NCI-H2029 (cell line): ENCODE measurements at regions not wholly inside any gene's neighbourhood (a gene's known extent, or its start where the extent isn't known, plus 50 kb on each side); places are given as distances from the start of the nearest gene placed in this dataset.

Experiments
- DNase-seq: peaks from one replicate; lab custom pipeline; 2025; lab: John Stamatoyannopoulos, UW

DNA sequence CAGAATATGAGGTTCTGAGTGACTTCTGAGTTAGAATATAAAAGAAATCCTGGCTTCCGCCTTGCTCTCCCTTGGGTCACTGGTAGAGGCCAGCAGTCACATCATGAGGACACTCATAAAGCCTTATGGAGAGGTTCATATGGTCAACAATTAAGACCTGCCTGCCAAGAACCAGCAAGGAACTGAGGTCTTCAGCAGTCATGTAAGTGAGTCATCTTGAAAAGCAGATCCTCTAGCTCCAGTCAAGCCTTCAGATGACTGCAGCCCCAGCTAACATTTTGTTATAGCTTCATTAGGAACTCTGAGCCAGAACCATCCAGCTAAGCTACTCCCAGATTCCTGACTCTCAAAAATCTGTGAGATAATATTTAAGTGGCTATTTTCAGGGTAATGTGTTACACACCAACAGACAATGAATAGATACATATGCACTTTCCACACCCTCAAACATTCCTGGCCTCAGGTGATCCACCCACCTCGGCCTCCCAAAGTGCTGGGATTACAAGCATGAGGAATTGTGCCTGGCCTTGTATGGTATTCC lies 447.2 kb downstream of the SHQ1 start:
- DNase-seq: no peak

DNA sequence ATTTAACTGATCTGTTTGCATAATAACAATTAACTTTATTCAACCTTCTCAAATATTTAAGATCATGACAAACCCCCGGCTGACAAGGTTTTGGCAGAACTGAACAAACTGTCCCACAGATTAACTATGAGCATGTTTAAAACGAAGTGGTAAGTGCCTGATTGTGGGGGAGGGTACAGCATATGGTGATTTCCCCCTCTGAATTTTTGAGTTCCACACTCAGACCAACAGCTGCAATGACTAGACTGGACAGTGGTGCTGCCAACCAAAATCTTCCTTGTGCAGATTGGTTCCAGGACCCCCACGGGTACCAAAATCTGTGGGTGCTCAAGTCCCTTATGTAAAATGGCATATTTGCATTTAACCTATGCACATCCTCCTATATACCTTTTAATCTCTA lies 449.5 kb downstream of the SHQ1 start:
- no peak for DNase-seq

DNA sequence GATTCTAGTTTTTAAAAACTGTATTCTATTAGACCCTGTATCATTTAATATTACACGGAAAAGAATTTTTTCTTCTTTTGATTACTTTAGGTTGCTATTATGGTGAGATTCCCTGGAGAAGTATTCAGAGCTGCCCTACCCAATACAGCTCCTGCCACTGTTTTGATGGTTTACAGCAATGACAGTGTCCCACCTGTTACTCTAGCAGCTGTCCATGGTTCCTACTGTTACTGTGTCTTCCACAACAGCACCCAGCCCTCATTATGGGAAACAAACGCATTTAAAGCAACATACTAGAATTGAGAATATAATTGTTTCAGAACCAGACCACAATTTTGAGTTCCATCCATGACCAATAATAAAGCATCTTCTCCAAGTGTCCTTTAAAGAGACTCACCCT lies 450.7 kb downstream of the SHQ1 start:
- DNase-seq: no peak

DNA sequence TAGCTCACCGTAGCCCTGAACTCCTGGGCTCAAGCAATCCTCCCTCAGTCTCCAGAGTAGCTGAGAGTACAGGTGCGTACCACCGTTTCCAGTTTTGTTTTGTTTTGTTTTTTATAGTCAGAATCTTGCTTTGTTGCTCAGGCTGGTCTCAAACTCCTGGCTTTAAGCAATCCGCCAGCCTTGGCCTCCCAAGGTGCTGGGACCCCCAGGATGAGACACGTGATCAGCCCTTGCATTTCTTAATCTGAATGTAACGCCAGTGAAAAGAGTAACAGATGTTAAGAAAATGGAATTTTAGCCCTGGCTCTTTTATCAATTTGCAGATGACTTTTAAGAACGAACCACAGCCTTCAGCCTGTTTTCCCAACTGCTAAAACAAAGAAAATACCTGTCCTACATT lies 451.3 kb downstream of the SHQ1 start:
- no peak for DNase-seq

DNA sequence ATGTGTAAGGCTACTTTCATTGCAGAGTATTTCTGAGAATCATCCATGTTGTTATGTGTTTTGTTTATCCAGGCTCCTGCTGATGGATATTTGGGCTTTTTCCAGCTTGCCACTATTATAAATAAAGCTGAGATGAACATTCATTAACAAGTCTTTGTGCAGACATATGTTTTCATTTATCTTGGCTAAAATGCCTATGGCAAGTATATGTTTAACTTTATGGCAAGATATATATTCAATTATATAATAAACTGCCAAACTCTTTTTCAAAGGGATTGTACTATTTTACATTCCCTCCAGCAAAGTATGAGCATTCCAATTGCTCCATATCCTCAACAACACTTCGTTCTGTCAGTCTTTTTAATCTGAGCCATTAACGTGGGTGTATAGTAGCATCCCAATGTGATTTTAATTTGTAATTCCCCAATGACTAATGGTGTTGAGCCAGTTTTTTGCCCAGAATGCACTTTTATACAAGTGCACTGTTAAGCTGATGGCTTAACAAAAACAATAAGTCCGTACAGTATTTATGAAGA lies 452.4 kb downstream of the SHQ1 start:
- DNase-seq: no peak

DNA sequence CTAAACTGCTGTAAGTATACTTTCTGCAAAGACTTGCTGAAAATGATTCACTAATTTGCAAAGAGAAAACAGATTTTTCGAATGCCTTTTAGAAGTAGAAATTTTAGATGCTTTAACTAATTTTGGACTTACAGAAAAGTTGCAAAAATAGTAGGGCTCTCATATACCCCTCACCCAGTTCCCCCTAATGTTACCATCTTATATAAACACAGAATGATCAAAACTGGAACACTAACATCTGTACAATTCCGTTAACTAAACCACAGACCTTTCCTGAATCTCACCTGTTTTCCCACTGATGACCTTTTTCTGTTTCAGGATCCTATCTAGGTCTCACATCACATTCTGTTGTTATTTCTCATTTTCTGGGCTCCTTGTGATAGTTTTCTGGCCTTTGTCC lies 454.8 kb downstream of the SHQ1 start:
- DNase-seq: no peak

DNA sequence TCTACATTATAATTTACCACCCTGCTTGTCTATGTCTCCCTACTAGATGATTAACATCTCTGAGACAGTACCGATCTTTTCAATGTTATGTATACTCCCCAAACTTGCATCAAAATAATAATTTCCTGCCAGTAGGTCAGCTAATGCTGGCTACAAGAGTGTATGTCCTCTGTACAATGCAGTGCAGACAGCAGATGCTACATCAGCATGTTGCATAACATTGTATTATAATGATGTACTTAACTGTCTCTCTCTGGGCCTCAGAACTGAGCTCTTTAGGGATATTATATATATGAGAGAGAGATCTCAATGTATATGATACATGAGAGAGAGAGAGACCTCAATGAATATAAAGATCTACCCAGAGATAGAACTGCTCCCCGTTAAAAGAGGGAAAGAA lies 456.6 kb downstream of the SHQ1 start:
- no peak for DNase-seq

DNA sequence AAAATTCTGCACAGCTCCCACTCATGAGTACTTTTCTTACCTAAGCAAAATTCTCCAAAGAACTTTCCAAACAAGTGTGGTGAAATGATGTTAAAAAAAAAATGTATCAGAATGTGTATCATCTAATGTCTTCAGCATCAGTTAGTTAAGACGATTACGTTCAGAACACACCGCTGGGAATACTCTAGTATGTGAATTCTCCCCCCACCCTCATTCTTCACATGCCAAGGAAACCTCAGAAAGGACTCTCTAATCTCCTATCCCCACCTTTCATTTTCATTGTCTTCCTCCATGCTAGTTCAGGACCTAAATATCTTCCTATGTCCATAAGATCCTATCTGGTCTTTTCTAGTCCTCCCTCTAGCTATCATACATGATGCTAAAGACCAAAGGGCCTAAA lies 457.4 kb downstream of the SHQ1 start:
- no peak for DNase-seq

DNA sequence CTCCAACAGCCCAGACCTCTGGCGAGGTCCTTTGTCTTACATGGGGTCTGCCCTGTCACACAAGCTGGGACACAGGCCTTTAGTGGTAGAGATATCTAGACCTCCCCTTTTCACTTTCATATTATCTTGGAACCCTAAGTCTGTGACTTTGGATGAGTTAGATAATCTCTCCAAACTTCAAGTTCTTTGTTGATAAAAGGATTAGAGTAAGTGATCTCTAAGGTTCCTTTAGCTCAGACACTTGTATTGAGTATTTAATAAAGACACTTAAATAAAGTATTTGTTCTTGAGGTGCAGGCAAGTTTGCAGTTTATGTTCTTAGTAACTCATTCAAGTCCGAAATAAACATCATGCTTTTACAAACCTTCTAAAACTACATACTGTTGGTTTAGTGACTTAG lies 459.6 kb downstream of the SHQ1 start:
- no peak for DNase-seq

DNA sequence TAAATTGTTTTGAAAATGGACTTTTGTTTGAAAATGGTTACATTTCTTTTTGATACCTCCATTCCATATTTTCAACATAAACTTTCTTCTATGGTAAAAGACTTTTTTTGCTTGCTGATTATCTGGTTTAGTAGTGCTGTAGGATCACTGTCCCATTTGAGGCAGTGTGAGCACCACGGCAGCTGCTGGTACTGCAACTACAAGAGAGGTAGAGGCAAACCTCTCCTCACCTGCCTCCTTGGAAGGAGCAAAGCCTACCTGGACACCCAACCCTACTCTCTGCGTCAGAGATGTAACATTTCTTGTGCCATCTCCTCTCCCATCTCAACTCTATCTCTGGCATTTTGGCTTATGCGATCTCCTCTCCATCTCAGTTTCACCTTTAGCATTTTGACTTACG lies 460.1 kb downstream of the SHQ1 start:
- no peak for DNase-seq

DNA sequence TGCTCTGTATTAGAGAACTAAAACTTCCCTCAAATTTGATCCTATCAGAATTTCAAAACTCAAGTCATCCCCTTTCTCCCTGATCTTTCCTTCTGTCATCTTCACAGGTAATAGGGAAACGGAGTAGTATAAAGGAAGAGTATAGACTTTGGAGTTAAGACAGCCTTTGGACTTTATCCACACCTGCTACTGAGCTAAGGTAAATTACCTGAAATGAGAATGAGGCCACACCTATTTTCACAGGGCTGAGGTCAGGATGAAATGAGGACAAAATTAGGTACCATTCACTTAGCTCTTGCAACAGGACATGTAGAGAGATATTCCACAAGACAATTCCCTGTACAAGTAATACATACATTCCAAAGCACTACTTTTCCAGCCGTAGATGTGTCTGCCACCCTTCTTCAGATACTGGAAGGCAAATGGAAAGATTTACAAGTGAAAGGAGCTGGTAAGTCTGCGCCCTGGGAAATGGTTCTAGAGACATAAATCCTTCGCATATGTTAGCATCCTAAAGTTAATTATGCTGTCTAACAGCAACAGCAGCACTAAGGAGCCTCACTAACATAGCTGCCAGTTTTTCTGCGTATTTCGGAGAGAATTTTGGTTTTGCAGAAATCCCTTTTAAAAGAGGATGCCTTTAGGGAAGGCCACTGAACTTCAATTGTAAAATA lies 461.8 kb downstream of the SHQ1 start:
- no peak for DNase-seq

DNA sequence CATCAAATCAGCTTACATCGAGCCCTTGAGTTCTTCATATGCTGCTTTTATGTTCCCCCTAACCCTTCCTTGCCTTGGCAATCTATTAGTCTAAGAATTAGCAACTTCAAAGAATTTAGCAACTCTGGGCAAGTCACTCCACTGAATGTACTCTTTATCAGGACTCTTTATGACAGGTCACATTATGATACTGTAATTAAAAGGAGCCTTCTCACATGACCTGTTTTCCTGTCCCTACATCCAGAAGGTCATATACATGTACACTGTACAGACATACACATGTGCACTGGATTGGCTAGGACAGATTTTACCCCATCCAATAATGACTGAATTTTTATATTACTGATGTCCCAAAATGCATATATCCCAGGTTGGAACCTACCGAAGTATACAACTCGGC lies 463.1 kb downstream of the SHQ1 start:
- DNase-seq: no peak

DNA sequence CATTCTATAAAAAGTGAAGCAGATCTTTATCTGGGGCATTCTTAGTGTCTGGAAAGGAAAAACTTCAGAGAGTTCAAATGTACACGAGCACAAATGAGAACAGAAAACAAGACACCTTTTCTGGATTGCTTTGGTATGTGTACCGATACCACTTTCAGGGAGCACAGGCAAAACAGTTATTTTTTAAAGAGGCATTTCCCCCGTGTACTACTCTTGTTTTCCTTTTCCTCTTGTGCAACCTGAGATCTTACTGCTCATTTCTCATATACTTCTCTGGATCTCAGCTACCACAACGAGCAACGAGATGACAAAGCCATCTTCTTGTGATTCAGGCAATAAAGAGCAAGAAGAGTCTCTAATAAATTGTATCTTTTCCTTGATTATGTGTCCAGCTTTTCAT lies 463.6 kb downstream of the SHQ1 start:
- no peak for DNase-seq

DNA sequence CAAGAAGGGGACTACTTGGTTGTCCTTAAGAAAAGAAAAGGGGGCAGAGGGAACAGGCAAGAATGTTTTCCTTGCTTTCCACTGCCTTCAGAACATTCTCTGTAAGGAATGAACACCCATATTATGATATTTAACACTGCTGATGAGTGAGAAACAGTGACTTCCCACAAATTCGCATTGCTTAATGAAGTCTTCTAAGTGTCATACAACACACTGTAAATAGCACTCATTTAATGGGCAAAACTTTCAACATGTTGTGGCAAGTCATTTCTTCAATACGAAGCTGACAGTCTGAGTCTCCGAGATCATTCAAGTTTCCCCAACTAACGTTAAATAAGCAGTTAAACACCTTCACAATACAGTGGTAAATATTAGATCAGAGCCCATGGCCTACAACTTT lies 464.4 kb downstream of the SHQ1 start:
- no peak for DNase-seq

DNA sequence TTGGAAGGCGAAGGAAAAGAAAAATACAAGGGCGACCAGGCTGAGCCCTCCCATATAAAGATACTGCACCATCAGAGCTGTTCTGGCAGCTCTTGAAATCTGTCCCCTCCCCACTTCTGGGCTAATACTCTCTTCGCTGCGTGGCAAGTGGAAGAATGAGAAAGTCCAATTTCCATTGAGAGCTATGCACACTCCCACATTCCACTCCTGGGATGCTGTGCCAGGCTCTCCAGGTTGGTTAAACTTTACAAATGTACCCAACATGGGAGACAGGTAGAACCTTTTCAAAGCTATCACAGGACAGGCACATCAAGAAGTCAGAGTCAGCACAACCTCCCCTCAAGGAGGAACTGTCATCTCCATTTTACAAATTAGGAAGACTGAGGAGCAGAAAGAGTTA lies 465.0 kb downstream of the SHQ1 start:
- no peak for DNase-seq

DNA sequence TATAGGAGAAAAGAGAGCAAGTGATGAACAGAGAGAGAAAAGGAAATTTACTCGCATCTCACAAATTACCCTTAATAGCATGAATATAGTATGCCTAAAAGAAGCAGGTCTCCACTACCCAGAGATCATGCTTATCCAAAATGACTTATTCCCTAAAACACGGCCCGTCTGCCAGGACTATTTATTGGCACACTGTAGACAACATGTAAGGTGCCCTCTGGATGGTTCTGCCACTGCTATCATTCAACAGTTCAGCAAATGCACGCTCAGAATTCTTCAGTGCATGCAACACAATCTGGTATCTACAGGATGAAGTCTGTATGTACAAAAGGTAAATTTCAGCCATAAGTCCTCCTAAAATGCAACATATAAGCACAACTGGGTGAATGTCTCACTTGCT lies 465.8 kb downstream of the SHQ1 start:
- DNase-seq: no peak

DNA sequence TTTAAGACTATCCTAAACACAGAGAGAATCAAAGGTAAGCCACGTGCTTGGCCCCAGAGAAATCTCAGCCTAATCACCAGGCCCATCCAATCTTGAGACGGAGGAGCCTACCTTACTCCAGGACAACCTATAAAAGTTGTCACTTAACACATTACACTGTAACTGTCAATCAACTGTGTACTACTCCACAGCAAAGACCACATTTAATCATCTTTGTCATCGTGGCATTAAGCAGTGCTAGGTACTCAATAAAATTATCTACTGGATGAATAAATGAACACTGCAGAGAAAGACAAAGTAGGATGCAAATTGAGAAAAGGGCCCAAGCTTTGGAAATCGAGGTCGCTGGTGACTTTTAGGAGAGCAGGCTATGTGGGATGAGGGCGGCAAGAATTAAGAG lies 466.7 kb downstream of the SHQ1 start:
- no peak for DNase-seq

DNA sequence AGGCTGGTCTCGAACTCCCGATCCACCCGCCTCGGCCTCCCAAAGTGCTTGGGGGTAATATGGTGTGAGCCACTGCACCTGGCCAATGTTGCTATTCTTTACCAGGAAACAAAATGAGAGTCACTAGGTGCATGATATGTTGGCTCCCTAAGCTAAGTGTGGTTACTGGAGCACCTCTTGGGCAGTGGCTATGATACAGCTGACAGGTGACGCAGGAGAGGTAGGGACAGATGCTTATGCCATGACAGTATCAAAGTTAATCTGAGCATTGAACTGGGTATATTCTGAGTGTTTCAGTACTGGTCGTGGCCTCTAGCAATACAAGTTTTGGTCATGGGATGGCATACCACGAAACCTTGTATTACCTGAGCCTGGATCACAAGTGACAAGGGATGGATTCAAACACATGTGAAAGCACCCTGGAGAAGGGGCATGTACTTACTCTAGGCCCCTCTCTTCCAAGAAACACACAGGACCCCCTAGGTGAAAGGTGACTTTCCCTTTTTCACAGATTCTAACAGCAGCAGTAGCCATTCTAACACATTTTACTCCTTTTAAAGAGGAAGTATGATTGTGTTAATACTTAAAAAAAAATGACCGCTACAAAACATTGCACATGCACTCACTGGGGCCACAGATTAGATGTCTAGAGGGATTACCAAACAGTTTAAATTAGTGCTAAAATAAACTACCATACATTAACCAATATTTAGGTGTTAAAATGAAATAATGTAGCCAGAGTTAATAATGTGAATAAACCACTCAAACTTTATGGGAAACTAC lies 467.3 kb downstream of the SHQ1 start:
- peak; percentile 29 for DNase-seq

DNA sequence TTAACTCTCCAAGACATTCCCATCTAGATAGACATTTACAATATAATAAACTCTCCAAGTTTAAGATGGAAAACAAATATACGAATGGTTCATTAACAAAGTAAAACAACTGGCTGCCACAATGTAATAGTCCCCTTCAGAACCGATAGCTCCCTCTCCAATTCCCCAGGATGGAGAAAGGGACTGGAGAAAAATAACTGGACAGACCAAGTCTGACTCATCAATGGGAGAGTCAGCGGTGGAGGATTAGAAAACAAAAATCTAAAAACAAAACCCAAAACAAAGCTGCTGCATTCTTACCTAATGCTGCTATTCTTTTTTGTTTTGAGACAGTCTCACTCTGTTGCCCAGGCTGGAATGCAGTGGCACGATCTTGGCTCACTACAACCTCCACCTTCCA lies 468.1 kb downstream of the SHQ1 start:
- no peak for DNase-seq

DNA sequence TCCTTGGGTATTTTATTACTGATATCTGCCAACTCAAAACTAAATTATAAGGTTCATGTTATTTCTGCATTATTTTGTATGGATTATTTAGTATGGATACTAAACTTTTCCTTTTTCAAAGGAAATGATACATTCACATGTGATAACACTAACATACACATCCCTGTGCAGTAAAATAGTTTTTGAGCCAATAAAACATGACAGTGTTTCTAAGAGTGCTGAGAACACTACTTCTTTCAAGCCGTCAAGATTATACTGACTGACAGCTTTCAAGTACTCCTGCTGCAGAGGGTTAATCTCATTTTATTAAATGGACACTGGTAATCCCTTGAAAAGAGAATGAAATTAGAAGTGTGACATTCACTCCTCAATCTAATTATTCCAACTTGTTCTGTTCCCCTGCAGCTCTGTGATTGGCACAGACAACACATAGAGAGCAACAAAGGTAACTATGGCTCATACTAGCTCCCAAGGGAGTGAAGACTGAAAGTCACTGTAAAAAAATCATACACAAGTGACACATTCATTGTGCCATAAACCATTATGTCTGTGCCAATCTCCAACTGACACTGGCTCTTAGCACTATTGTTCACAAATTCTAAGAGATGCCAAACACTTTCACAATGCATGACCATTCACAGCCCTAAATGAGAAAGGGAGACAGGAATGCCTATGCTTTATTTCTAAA lies 468.6 kb downstream of the SHQ1 start:
- DNase-seq: no peak

DNA sequence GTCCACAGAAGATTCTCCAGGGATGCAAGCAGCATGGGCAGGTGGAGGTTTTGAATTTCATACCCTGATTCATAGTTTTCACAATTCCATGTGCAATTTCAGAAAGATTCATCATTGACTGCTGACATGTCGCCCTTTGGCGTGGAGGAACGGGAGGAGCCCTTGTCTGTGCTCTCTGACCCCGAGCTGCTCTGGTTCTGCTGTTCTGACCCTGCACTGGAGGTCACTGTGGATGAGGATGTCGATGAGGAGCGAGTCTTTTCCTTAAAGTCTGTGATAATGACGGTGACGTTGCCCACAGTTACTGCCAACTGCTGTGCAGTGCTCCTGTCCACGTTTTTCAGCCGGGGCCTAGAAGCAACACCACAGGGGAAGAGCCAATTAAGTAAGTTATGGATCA lies 470.0 kb downstream of the SHQ1 start:
- no peak for DNase-seq

DNA sequence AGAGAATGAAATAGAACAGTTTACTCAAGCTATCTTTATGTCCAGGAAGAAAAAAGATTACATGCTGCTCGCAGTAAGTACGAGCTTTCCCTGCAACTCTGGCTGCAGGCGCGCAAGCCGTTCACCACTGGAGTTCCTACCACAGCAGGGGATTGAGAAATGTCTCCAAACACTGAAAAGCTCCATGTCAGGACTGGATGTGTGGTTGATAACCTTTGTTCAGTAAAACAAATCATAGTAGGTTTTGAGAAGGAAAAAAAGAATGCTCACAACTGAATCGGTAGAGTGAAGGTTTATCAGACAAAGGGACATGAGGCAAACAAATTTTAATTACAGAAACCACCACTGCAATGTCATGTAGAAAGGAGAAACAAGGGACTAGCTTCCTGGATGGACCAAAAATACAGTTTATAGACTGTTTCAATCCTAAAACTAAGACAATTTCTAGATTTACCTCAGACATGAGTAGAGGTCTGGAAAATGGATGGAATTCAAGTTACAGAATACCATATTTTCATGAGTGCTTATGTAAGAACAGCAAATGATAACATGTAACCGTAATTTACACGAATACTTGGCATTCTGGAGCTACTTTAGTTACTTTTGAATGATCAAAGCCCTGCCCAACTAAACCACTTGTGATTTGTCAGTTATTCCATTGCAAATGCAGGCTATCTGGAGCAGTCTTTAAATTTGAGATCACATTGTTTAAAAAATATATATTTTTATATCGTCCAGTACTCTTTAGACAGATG lies 471.1 kb downstream of the SHQ1 start:
- no peak for DNase-seq
